Activated B cell treated with CpG ODN at 0.5 μM for 24 hours (primary cell): ENCODE measurements at regions not wholly inside any gene's neighbourhood (a gene's known extent, or its start where the extent isn't known, plus 50 kb on each side); places are given as distances from the start of the nearest gene placed in this dataset.

Experiments used
- ATAC-seq: fragments of 200-7000 bp; cut with Tn5 transposase; one replicate; pipeline ENCODE4 v1.10.0; 2021; ENCODE audit warnings: low read depth, mild to moderate bottlenecking, moderate library complexity
- CTCF ChIA-PET: fragments of 350-600 bp; sonication (Branson Sonifier 250); formaldehyde crosslinking; loops from one replicate; lab custom pipeline; 2021; ENCODE audit warnings: antibody characterized with exemption; lab: Charles Lee
- POLR2A ChIA-PET: fragments of 350-600 bp; sonication (Branson Sonifier 250); formaldehyde crosslinking; loops from one replicate; lab custom pipeline; 2021; ENCODE audit warnings: antibody characterized with exemption; lab: Charles Lee
- DNase-seq: peaks from one replicate; pipeline ENCODE4 v3.0.0; 2022
- H3K27ac Mint-ChIP-seq: one replicate; pipeline ENCODE4 v1.8.0; 2020; ENCODE audit warnings: mixed read lengths
- H3K27me3 Mint-ChIP-seq: one replicate; pipeline ENCODE4 v1.8.0; 2021; ENCODE audit warnings: mixed read lengths
- H3K36me3 Mint-ChIP-seq: one replicate; pipeline ENCODE4 v1.8.0; 2021; ENCODE audit warnings: low read depth, mixed read lengths
- H3K4me1 Mint-ChIP-seq: one replicate; pipeline ENCODE4 v1.8.0; 2021; ENCODE audit warnings: mixed read lengths
- H3K4me3 Mint-ChIP-seq: one replicate; pipeline ENCODE4 v1.8.0; 2020; ENCODE audit warnings: mild to moderate bottlenecking, mixed read lengths
- H3K9me3 Mint-ChIP-seq: one replicate; pipeline ENCODE4 v1.8.0; 2020; ENCODE audit warnings: mixed read lengths
- CTCF ChIP-seq: fragments of 200-600 bp; IDR thresholded peaks from one replicate; pipeline ENCODE4 v1.8.0; 2022; ENCODE audit warnings: antibody characterized with exemption, mild to moderate bottlenecking
- intact Hi-C: fragments of 100-400 bp; cut with micrococcal nuclease; formaldehyde crosslinking; loops from one replicate; pipeline ENCODE4 v1.15.1; 2024

GRCh38 chr3:152185891-152186630 is 82.7 kb upstream of the MBNL1 start:
- Mint-ChIP-seq H3K36me3 (no peaks in the 10 kb centered on the region), H3K27ac (no peak overlapping the region), H3K4me3 (no peak overlapping the region), H3K27me3 (no peaks in the 10 kb centered on the region), H3K9me3 (no peaks in the 10 kb centered on the region), H3K4me1 (peaks cover 44% of the 10 kb centered on the region)
- intact Hi-C loops: no loop called here
- no peak for TF ChIP-seq CTCF
- no peak for DNase-seq
- no peak for ATAC-seq
- ChIA-PET CTCF (interaction anchor here (0.9 to 3.9 kb wide), 7 partner anchors 19 to 287 kb away, joined by 3 to 89 read pairs (median 4); partner anchors contain the start of gene MBNL1), POLR2A (interaction anchor here (1.2 to 3.1 kb wide), 5 partner anchors 8 to 263 kb away, joined by 3 to 50 read pairs (median 11); partner anchors contain the start of gene MBNL1)

- peaks cover 62% of the 10 kb centered on the region for H3K4me1 Mint-ChIP-seq
- intact Hi-C loops: loop anchor here (10.0 kb wide), 2 partner anchors 806 to 916 kb away; partner anchors contain the start of genes P2RY12 and P2RY14
- ChIA-PET CTCF (interaction anchor here (1.2 kb wide), 1 partner anchor 20 kb away, joined by 3 read pairs; no protein-coding TSS in a partner anchor), POLR2A (interaction anchor here (0.8 to 1.1 kb wide), 2 partner anchors 77 to 91 kb away, joined by 3 to 4 read pairs; no protein-coding TSS in a partner anchor)
- no peaks in the 10 kb centered on the region for H3K27me3 Mint-ChIP-seq
- no peak for TF ChIP-seq CTCF
- H3K9me3 Mint-ChIP-seq: no peaks in the 10 kb centered on the region
- H3K36me3 Mint-ChIP-seq: peaks cover 2% of the 10 kb centered on the region
- no peak overlapping the region for H3K27ac Mint-ChIP-seq
- no peak for DNase-seq
- H3K4me3 Mint-ChIP-seq: no peak overlapping the region
- ATAC-seq: no peak
These were observed 78.0 kb upstream of the MBNL1 start for GRCh38 chr3:152190636-152191183.

GRCh38 chr3:152192050-152192449 is 76.7 kb upstream of the MBNL1 start:
- DNase-seq (no peak), ATAC-seq (no peak)
- Mint-ChIP-seq H3K4me3 (peak overlapping the region; percentile 36), H3K9me3 (no peaks in the 10 kb centered on the region), H3K4me1 (peaks cover 71% of the 10 kb centered on the region), H3K36me3 (peaks cover 2% of the 10 kb centered on the region), H3K27me3 (no peaks in the 10 kb centered on the region), H3K27ac (peak overlapping the region; percentile 6)
- ChIA-PET POLR2A (interaction anchor here (2.6 to 2.9 kb wide), 2 partner anchors 12 to 77 kb away, joined by 46 to 53 read pairs; partner anchors contain the start of gene MBNL1), CTCF (interaction anchor here (2.4 kb wide), 1 partner anchor 8 kb away, joined by 19 read pairs; no protein-coding TSS in a partner anchor)
- TF ChIP-seq CTCF: no peak
- intact Hi-C loops: loop anchor here (10.0 kb wide), 2 partner anchors 807 to 917 kb away; partner anchors contain the start of genes P2RY12 and P2RY14

- no peak for ATAC-seq
- ChIA-PET CTCF (interaction anchor here (0.9 to 2.4 kb wide), 3 partner anchors 9 to 250 kb away, joined by 4 to 19 read pairs (median 6); no protein-coding TSS in a partner anchor), POLR2A (interaction anchor here (0.6 to 2.9 kb wide), 16 partner anchors 8 to 206 kb away, joined by 3 to 53 read pairs (median 6); partner anchors contain the start of gene MBNL1)
- Mint-ChIP-seq H3K4me3 (peak overlapping the region; percentile 73), H3K27ac (peak overlapping the region; percentile 78), H3K36me3 (peaks cover 4% of the 10 kb centered on the region), H3K27me3 (no peaks in the 10 kb centered on the region), H3K4me1 (peaks cover 77% of the 10 kb centered on the region), H3K9me3 (no peaks in the 10 kb centered on the region)
- DNase-seq: no peak
- no peak for TF ChIP-seq CTCF
- intact Hi-C loops: loop anchor here (10.0 kb wide), 2 partner anchors 808 to 918 kb away; partner anchors contain the start of genes P2RY12 and P2RY14
These were observed 75.6 kb upstream of the MBNL1 start for GRCh38 chr3:152192936-152193672.
